ENCODE measurements at regions not wholly inside any gene's neighbourhood (a gene's known extent, or its start where the extent isn't known, plus 50 kb on each side); places are given as distances from the start of the nearest gene placed in this dataset.
A peak's percentile ranks its signal among the peaks of the same experiment; 100 is the strongest.
"Not testable (repeated sequence)": the region's sequence is repeated elsewhere in the genome, so short reads cannot be mapped to it uniquely, and the experiment has no call there.

- DNase-seq: no peak
Observed at GRCh38 chr6:27168108-27168507, 79.4 kb upstream of the PRSS16 start.

GRCh38 chr6:27168586-27169443, 78.7 kb upstream of the PRSS16 start:
- no peak for DNase-seq

- not testable (repeated sequence) for DNase-seq
Observed at GRCh38 chr6:27172524-27173231, 74.8 kb upstream of the PRSS16 start.

GRCh38 chr6:27173232-27173601, 74.3 kb upstream of the PRSS16 start:
- DNase-seq: not testable (repeated sequence)

GRCh38 chr6:27174958-27175357, 72.5 kb upstream of the PRSS16 start:
- no peak for DNase-seq

GRCh38 chr6:27176096-27176495, 71.4 kb upstream of the PRSS16 start:
- no peak for DNase-seq

GRCh38 chr6:27176523-27177484, 70.7 kb upstream of the PRSS16 start:
- DNase-seq: peak; percentile 56

- DNase-seq: peak; percentile 75
Observed at GRCh38 chr6:27177485-27178406, 69.8 kb upstream of the PRSS16 start.

GRCh38 chr6:27178407-27178730, 69.1 kb upstream of the PRSS16 start:
- DNase-seq: no peak

GRCh38 chr6:27178860-27179259, 68.6 kb upstream of the PRSS16 start:
- DNase-seq: no peak

GRCh38 chr6:27183060-27183832, 64.3 kb upstream of the PRSS16 start:
- DNase-seq: no peak

- no peak for DNase-seq
Observed at GRCh38 chr6:27187231-27188060, 60.1 kb upstream of the PRSS16 start.

GRCh38 chr6:27188061-27188884, 59.2 kb upstream of the PRSS16 start:
- DNase-seq: peak; percentile 63

- DNase-seq: peak; percentile 72
Observed at GRCh38 chr6:27188885-27189418, 58.5 kb upstream of the PRSS16 start.

- DNase-seq: no peak
Observed at GRCh38 chr6:27190126-27190525, 57.4 kb upstream of the PRSS16 start.

GRCh38 chr6:27194453-27194852, 53.0 kb upstream of the PRSS16 start:
- DNase-seq: not testable (repeated sequence)

GRCh38 chr6:27195547-27195946, 52.0 kb upstream of the PRSS16 start:
- not testable (repeated sequence) for DNase-seq

All from NCI-H345 (cell line).